Left kidney (tissue), 1 donor: ENCODE measurements at regions not wholly inside any gene's neighbourhood (a gene's known extent, or its start where the extent isn't known, plus 50 kb on each side); places are given as distances from the start of the nearest gene placed in this dataset.

Experiments used
- DNase-seq: peaks from one replicate; pipeline ENCODE4 v3.0.0-alpha.2; 2013

- no peak for DNase-seq
Measured at GRCh38 chr16:85309656-85310587, 197.7 kb upstream of the CIBAR2 start.

GRCh38 chr16:85310868-85311585 lies 198.8 kb upstream of the CIBAR2 start:
- DNase-seq = no peak

GRCh38 chr16:85311741-85312140 lies 199.5 kb upstream of the CIBAR2 start:
- DNase-seq = no peak

- no peak for DNase-seq
Measured at GRCh38 chr16:85312174-85312573, 199.9 kb upstream of the CIBAR2 start.

- no peak for DNase-seq
Measured at GRCh38 chr16:85312642-85313525, 200.6 kb upstream of the CIBAR2 start.

- DNase-seq = no peak
Measured at GRCh38 chr16:85313526-85314301, 201.4 kb upstream of the CIBAR2 start.

- DNase-seq = no peak
Measured at GRCh38 chr16:85314512-85314971, 202.3 kb upstream of the CIBAR2 start.

GRCh38 chr16:85315866-85316265 lies 203.6 kb upstream of the CIBAR2 start:
- DNase-seq = no peak

- DNase-seq = no peak
Measured at GRCh38 chr16:85316321-85316919, 204.1 kb upstream of the CIBAR2 start.

- no peak for DNase-seq
Measured at GRCh38 chr16:85316944-85317343, 204.7 kb upstream of the CIBAR2 start.

- no peak for DNase-seq
Measured at GRCh38 chr16:85317704-85318103, 205.4 kb upstream of the CIBAR2 start.

GRCh38 chr16:85319208-85319983 lies 207.1 kb upstream of the CIBAR2 start:
- DNase-seq = no peak

GRCh38 chr16:85319984-85320440 lies 207.7 kb upstream of the CIBAR2 start:
- no peak for DNase-seq

- no peak for DNase-seq
Measured at GRCh38 chr16:85320677-85321385, 208.6 kb upstream of the CIBAR2 start.

GRCh38 chr16:85321509-85322271 lies 209.4 kb upstream of the CIBAR2 start:
- no peak for DNase-seq

- DNase-seq = no peak
Measured at GRCh38 chr16:85323230-85323960, 211.1 kb upstream of the CIBAR2 start.

- no peak for DNase-seq
Measured at GRCh38 chr16:85323961-85324253, 211.6 kb upstream of the CIBAR2 start.

GRCh38 chr16:85324488-85324887 lies 212.2 kb upstream of the CIBAR2 start:
- no peak for DNase-seq
